Dedifferentiated amniotic fluid mesenchymal stem cell (primary cell): ENCODE measurements at regions not wholly inside any gene's neighbourhood (a gene's known extent, or its start where the extent isn't known, plus 50 kb on each side); places are given as distances from the start of the nearest gene placed in this dataset.

Experiments
- DNase-seq: peaks from one replicate; pipeline ENCODE4 v3.0.0-alpha.2; 2016; ENCODE audit errors: extremely low spot score

GRCh38 chr15:70324001-70324974, 226.6 kb upstream of the TLE3 start:
- DNase-seq, result peak; percentile 91

GRCh38 chr15:70323111-70323851, 225.6 kb upstream of the TLE3 start:
- DNase-seq, result no peak

- no peak for DNase-seq
These were observed 224.4 kb upstream of the TLE3 start for GRCh38 chr15:70322051-70322668.

- DNase-seq, result no peak
These were observed 223.6 kb upstream of the TLE3 start for GRCh38 chr15:70321172-70321819.

GRCh38 chr15:70320482-70320881, 222.8 kb upstream of the TLE3 start:
- no peak for DNase-seq

- DNase-seq, result no peak
These were observed 222.4 kb upstream of the TLE3 start for GRCh38 chr15:70320077-70320476.

GRCh38 chr15:70319466-70319865, 221.7 kb upstream of the TLE3 start:
- no peak for DNase-seq

GRCh38 chr15:70318594-70319465, 221.1 kb upstream of the TLE3 start:
- peak; percentile 33 for DNase-seq

- no peak for DNase-seq
These were observed 218.4 kb upstream of the TLE3 start for GRCh38 chr15:70316059-70316600.

GRCh38 chr15:70315431-70315830, 217.7 kb upstream of the TLE3 start:
- no peak for DNase-seq

GRCh38 chr15:70314688-70315087, 217.0 kb upstream of the TLE3 start:
- no peak for DNase-seq

- no peak for DNase-seq
These were observed 216.3 kb upstream of the TLE3 start for GRCh38 chr15:70314018-70314354.

GRCh38 chr15:70313099-70314017, 215.6 kb upstream of the TLE3 start:
- DNase-seq, result no peak

- no peak for DNase-seq
These were observed 214.1 kb upstream of the TLE3 start for GRCh38 chr15:70311821-70312220.

- DNase-seq, result no peak
These were observed 212.0 kb upstream of the TLE3 start for GRCh38 chr15:70309716-70310115.

- DNase-seq, result no peak
These were observed 211.2 kb upstream of the TLE3 start for GRCh38 chr15:70308735-70309434.

GRCh38 chr15:70308011-70308734, 210.5 kb upstream of the TLE3 start:
- DNase-seq, result no peak

- DNase-seq, result no peak
These were observed 208.9 kb upstream of the TLE3 start for GRCh38 chr15:70306582-70306981.
